Liver (tissue), 7 donors: ENCODE measurements at regions not wholly inside any gene's neighbourhood (a gene's known extent, or its start where the extent isn't known, plus 50 kb on each side); places are given as distances from the start of the nearest gene placed in this dataset.
"Not testable (repeated sequence)": the region's sequence is repeated elsewhere in the genome, so short reads cannot be mapped to it uniquely, and the experiment has no call there.

ENCODE experiments used
- DNase-seq: peaks from one replicate; pipeline ENCODE4 v3.0.0-alpha.2; 2017; ENCODE audit warnings: low spot score
- H3K27ac ChIP-seq, 2 donors: one replicate each; pipeline ENCODE4 v1.7.0; 2013; ENCODE audit warnings: inconsistent platforms in 2 of 2, low read length in 2 of 2, control low read depth in 1 of 2, low read depth in 1 of 2, mild to moderate bottlenecking in 1 of 2
- H3K27me3 ChIP-seq, 4 donors: one replicate each; pipeline versions ENCODE4 v1.6.1 to v1.7.0; 2013; ENCODE audit warnings: low read length in 3 of 4, inconsistent platforms in 1 of 4, mild to moderate bottlenecking in 1 of 4, moderate library complexity in 1 of 4; ENCODE audit not compliant: control insufficient read depth in 4 of 4, insufficient read depth in 4 of 4
- H3K36me3 ChIP-seq, 4 donors: one replicate each; pipeline versions ENCODE4 v1.6.1 to v1.7.0; 2013; ENCODE audit warnings: low read length in 3 of 4, mild to moderate bottlenecking in 3 of 4, low read depth in 1 of 4, moderate library complexity in 1 of 4; ENCODE audit not compliant: control insufficient read depth in 4 of 4, insufficient read depth in 3 of 4
- H3K4me1 ChIP-seq, 4 donors: one replicate each; pipeline versions ENCODE4 v1.6.1 to v1.7.0; 2013; ENCODE audit warnings: low read length in 3 of 4, mild to moderate bottlenecking in 3 of 4, moderate library complexity in 1 of 4; ENCODE audit not compliant: control insufficient read depth in 4 of 4, insufficient read depth in 4 of 4
- H3K4me3 ChIP-seq, 3 donors: one replicate each; pipeline versions ENCODE4 v1.6.1 to v1.7.0; 2013; ENCODE audit warnings: low read length in 3 of 3, control low read depth in 1 of 3, low read depth in 1 of 3, mild to moderate bottlenecking in 1 of 3
- H3K9ac ChIP-seq, 2 donors: one replicate each; pipeline ENCODE4 v1.7.0; 2013; ENCODE audit warnings: low read length in 2 of 2, mild to moderate bottlenecking in 2 of 2, moderate library complexity in 2 of 2, control low read depth in 1 of 2, low read depth in 1 of 2
- H3K9me3 ChIP-seq, 4 donors: one replicate each; pipeline versions ENCODE4 v1.6.1 to v1.7.0; 2013; ENCODE audit warnings: low read length in 3 of 4; ENCODE audit not compliant: control insufficient read depth in 4 of 4
- GABPA ChIP-seq, 2 donors: IDR thresholded peaks in 1 of 2; conservative IDR thresholded peaks in 1 of 2; 2 replicates each; pipeline ENCODE4 v1.6.1; 2016; ENCODE audit warnings: antibody characterized with exemption in 2 of 2, mild to moderate bottlenecking in 1 of 2, moderate library complexity in 1 of 2
- HNF4G ChIP-seq: IDR thresholded peaks from 2 replicates; pipeline ENCODE4 v1.6.1; 2016; ENCODE audit warnings: antibody characterized with exemption
- JUND ChIP-seq, 2 donors: IDR thresholded peaks; 2 replicates each; pipeline ENCODE4 v1.6.1; 2016; ENCODE audit warnings: antibody characterized with exemption in 2 of 2
- NR2F2 ChIP-seq: IDR thresholded peaks from 2 replicates; pipeline ENCODE4 v1.6.1; 2016; ENCODE audit warnings: antibody characterized with exemption
- REST ChIP-seq: IDR thresholded peaks from 2 replicates; pipeline ENCODE4 v1.6.1; 2016; ENCODE audit warnings: antibody characterized with exemption, mild to moderate bottlenecking
- RXRA ChIP-seq, 2 donors: IDR thresholded peaks; 2 replicates each; pipeline ENCODE4 v1.6.1; 2017 to 2018; ENCODE audit warnings: antibody characterized with exemption in 2 of 2, mild to moderate bottlenecking in 1 of 2
- TAF1 ChIP-seq: conservative IDR thresholded peaks from 2 replicates; pipeline ENCODE4 v1.6.1; 2016; ENCODE audit warnings: antibody characterized with exemption, mild to moderate bottlenecking
- YY1 ChIP-seq: IDR thresholded peaks from 2 replicates; pipeline ENCODE4 v1.6.1; 2016; ENCODE audit warnings: antibody characterized with exemption, mild to moderate bottlenecking
- WGBS: extraction: QIAGEN DNeasy Blood & Tissue Kit; methylation state at CpG from one replicate; pipeline ENCODE4 v1.1.7; 2013; 5-methylcytosine and 5-hydroxymethylcytosine counted together
- donor health status: healthy.
- donor health status: healthy.
- donor health status: healthy.
- donor health status: healthy.

- not testable (repeated sequence) for H3K36me3 ChIP-seq, DNase-seq, H3K27ac ChIP-seq, H3K9ac ChIP-seq, H3K9me3 ChIP-seq, H3K4me1 ChIP-seq, H3K4me3 ChIP-seq, H3K27me3 ChIP-seq
- WGBS: 79% methylated on average over 24 of the region's 24 CpGs
Measured at GRCh38 chr22:23460517-23461031, 119.5 kb downstream of the IGLL1 start.

- H3K4me1 ChIP-seq, H3K4me3 ChIP-seq, H3K36me3 ChIP-seq, H3K9me3 ChIP-seq, H3K27me3 ChIP-seq, DNase-seq, H3K27ac ChIP-seq, H3K9ac ChIP-seq: not testable (repeated sequence)
- WGBS: 86% methylated on average over 24 of the region's 24 CpGs
Measured at GRCh38 chr22:23459645-23460516, 120.2 kb downstream of the IGLL1 start.

DNA sequence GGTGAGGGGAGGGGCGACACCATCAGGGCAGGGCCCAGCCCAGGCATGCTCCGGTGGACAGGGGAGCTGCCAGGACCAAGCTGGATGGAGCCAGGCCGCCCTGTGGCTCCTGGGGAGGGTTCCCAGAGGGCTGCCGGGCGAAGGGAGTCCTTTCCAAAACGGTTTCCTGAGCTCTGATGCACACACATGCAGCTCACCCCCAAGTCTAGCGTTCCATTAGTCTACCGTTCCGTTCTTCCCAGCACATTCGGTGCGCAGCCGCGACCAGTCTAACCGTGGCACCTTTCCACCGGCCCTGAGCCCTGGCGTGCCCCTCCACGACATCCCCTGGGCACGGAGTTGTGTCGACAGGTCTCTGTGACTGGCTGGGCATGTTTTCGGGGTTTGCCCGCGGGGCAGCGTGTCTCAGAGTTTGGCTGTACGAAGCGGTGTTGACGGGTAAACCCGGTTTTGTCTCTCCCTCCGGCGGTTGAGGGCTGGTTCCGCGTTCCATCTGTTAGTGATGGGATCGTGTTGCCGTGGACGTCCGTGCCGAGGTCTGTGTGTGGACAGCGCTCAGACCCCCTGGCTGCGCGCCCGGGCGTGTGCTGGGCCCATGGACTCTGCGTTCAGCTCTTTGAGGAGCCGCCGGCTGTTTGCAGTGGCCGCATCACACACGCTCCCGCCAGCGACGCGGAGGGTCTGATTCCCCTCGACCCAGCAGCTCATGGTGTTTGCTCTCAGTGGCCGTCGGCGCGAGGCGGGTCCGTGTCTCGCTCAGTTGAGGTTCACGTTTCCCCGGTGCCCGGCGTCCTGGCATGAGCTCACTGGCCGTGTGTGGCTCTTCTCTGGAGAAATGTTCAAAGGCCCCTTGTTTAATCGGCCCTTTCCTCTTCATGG, 121.2 kb downstream of the IGLL1 start:
- WGBS: 95% methylated on average over 64 of the region's 64 CpGs
- TF ChIP-seq NR2F2: no peak
- no peak for TF ChIP-seq JUND (IDR thresholded peaks at IDR 0.05)
- no peak for TF ChIP-seq HNF4G
- TF ChIP-seq GABPA (IDR thresholded peaks at IDR 0.05 in 1 of 2, conservative IDR thresholded peaks at IDR 0.05 in 1 of 2): no peak
- TF ChIP-seq RXRA (IDR thresholded peaks at IDR 0.05): no peak
- no peak for TF ChIP-seq REST
- no peak for TF ChIP-seq YY1
- TF ChIP-seq TAF1: no peak
- Histone ChIP-seq H3K9ac (no peak overlapping the region), H3K4me1 (no peaks in the 10 kb centered on the region), H3K9me3 (no peaks in the 10 kb centered on the region), H3K4me3 (no peak overlapping the region), H3K27ac (no peak overlapping the region), H3K27me3 (peaks cover 0 to 5% (median 0%) of the 10 kb centered on the region in 4 donors), H3K36me3 (no peaks in the 10 kb centered on the region)
- no peak for DNase-seq
